GM12878 (cell line): ENCODE measurements at regions not wholly inside any gene's neighbourhood (a gene's known extent, or its start where the extent isn't known, plus 50 kb on each side); places are given as distances from the start of the nearest gene placed in this dataset.

Experiments
- ATAC-seq: fragments of 200-7000 bp; cut with Tn5 transposase; 3 replicates; pipeline ENCODE4 v1.9.1; 2020; ENCODE audit warnings: mild to moderate bottlenecking, moderate library complexity
- BruUV-seq: library from RNA; stranded (reverse); fragments of 400-500 nt; replicated peaks from 2 replicates; lab custom pipeline; 2021; lab: Mats Ljungman, UMichigan
- CTCF ChIA-PET: fragments of 300-600 bp; sonication (Branson Sonifier 250); formaldehyde crosslinking; extraction: SDS; loops from one replicate; lab custom pipeline; 2021; ENCODE audit warnings: inconsistent platforms; lab: Yijun Ruan, JAX
- POLR2A ChIA-PET: fragments of 350-600 bp; formaldehyde crosslinking; extraction: SDS; loops from one replicate; lab custom pipeline; 2021; ENCODE audit warnings: inconsistent platforms; lab: Charles Lee
- RAD21 ChIA-PET: fragments of 300-600 bp; sonication (Branson Sonifier 250); formaldehyde crosslinking; loops from one replicate; lab custom pipeline; 2023; ENCODE audit warnings: antibody characterized with exemption; ENCODE audit not compliant: unreplicated experiment; lab: Charles Lee
- SMC1A ChIA-PET: fragments of 300-600 bp; sonication (Branson Sonifier 250); formaldehyde crosslinking; loops from one replicate; lab custom pipeline; 2023; ENCODE audit not compliant: unreplicated experiment, uncharacterized antibody; lab: Charles Lee
- DNase-seq: peaks from one replicate; pipeline ENCODE4 v3.0.0-alpha.2; 2011; ENCODE audit warnings: low read depth, low spot score
- FAIRE-seq: peaks from 3 replicates; lab custom pipeline; 2011; peaks lifted over from hg19 to GRCh38; lab: Jason Lieb, UNC
- H2AFZ ChIP-seq: 2 replicates; pipeline ENCODE4 v1.6.0; 2011; ENCODE audit warnings: low read depth, low read length, control low read depth; ENCODE audit not compliant: control insufficient read depth
- H3K27ac ChIP-seq: 2 replicates; pipeline ENCODE4 v1.5.1; 2011; ENCODE audit warnings: control low read depth; ENCODE audit not compliant: control insufficient read depth, insufficient read depth
- H3K27me3 ChIP-seq, 2 experiments: replicated peaks in 1 of 2; 2 replicates each; pipeline versions ENCODE4 v1.6.0 to v1.6.1; 2011; ENCODE audit warnings: low read length in 1 of 2; ENCODE audit not compliant: control insufficient read depth in 2 of 2, insufficient read depth in 2 of 2
- H3K36me3 ChIP-seq, 2 experiments: 2 replicates each; pipeline ENCODE4 v1.5.1; 2011; ENCODE audit warnings: low read length in 1 of 2; ENCODE audit not compliant: control insufficient read depth in 2 of 2, insufficient read depth in 2 of 2
- H3K4me1 ChIP-seq: 2 replicates; pipeline ENCODE4 v1.6.1; 2011; ENCODE audit warnings: mild to moderate bottlenecking, low read length, moderate library complexity, mixed read lengths; ENCODE audit not compliant: control insufficient read depth, insufficient read depth
- H3K4me2 ChIP-seq: 2 replicates; pipeline ENCODE4 v1.6.0; 2011; ENCODE audit warnings: control low read depth; ENCODE audit not compliant: control insufficient read depth, insufficient read depth
- H3K4me3 ChIP-seq: fragments of 200-600 bp; sonication (generic); 2 replicates; pipeline ENCODE4 v1.5.1; 2016
- H3K79me2 ChIP-seq: 2 replicates; pipeline ENCODE4 v1.6.0; 2011; ENCODE audit warnings: low read length; ENCODE audit not compliant: control insufficient read depth, insufficient read depth
- H3K9ac ChIP-seq: 2 replicates; pipeline ENCODE4 v1.8.0; 2011; ENCODE audit warnings: low read length, control low read depth, mixed read lengths; ENCODE audit not compliant: control insufficient read depth, insufficient read depth
- H3K9me3 ChIP-seq: replicated peaks from 3 replicates; pipeline ENCODE4 v1.5.1; 2011; ENCODE audit warnings: mild to moderate bottlenecking, low read length; ENCODE audit not compliant: control insufficient read depth, insufficient read depth
- H4K20me1 ChIP-seq: 2 replicates; pipeline ENCODE4 v1.6.0; 2011; ENCODE audit not compliant: control insufficient read depth, insufficient read depth
- KDM1A ChIP-seq: fragments of 200-600 bp; sonication (generic); IDR thresholded peaks from 2 replicates; pipeline ENCODE4 v1.6.1; 2016; ENCODE audit warnings: borderline replicate concordance
- SP1 ChIP-seq: IDR thresholded peaks from one replicate; pipeline ENCODE4 v1.6.1; 2011; ENCODE audit warnings: low read depth, low read length
- WGBS: methylation state at CpG from one replicate; pipeline ENCODE4 v1.1.6; 2016; ENCODE audit warnings: low lambda C conversion rate; ENCODE audit not compliant: insufficient replicate concordance, insufficient coverage; ENCODE audit errors: missing lambda C conversion rate; 5-methylcytosine and 5-hydroxymethylcytosine counted together
- in situ Hi-C: fragments of 300-500 bp; cut with MboI; formaldehyde crosslinking; loops from 9 replicates; pipeline ENCODE4 v1.14.3; 2018; ENCODE audit warnings: mixed read lengths
- intact Hi-C: fragments of 100-400 bp; cut with micrococcal nuclease; formaldehyde crosslinking; loops from one replicate; pipeline ENCODE4 v1.14.2; 2022; ENCODE audit not compliant: unreplicated experiment
- TF ChIP-seq, protein P1 (sequence below): IDR thresholded peaks from 2 replicates; pipeline ENCODE4 v1.6.1; 2011; ENCODE audit warnings: borderline replicate concordance, low read depth, mild to moderate bottlenecking, moderate library complexity, low read length; ENCODE audit not compliant: insufficient read depth, poor library complexity, severe bottlenecking
- TF ChIP-seq, protein P2 (sequence below): IDR thresholded peaks from 2 replicates; pipeline ENCODE4 v1.6.1; 2011; ENCODE audit warnings: mild to moderate bottlenecking, low read depth, low read length, moderate library complexity; ENCODE audit not compliant: insufficient replicate concordance

DNA sequence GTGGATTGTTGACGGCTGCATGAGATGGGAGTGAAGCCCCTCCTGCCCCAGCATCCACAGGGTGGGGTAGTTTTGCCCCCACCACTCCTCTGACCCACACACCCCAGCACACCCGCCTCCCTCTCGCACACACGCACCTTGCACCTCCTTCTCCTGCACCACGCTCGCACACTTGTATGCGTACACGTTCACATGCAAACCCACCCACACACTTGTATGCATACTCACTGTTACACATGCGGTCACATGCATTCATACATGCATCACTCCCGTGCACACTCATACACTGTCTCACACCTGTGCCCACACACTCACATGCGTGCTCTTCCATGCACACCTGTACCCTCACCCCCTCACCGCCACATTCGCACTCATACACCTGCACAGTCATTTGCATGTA is 70.5 kb upstream of the CIBAR2 start:
- no peak overlapping the region for H3K4me3 ChIP-seq
- no peaks in the 10 kb centered on the region for H3K79me2 ChIP-seq
- no peak overlapping the region for H3K27ac ChIP-seq
- H3K9ac ChIP-seq: no peak overlapping the region
- ChIA-PET CTCF (no interaction called here), RAD21 (no interaction called here), SMC1A (no interaction called here), POLR2A (no interaction called here)
- WGBS: 81% methylated on average over 13 of the region's 13 CpGs
- H3K4me2 ChIP-seq: no peak overlapping the region
- DNase-seq (no peak), ATAC-seq (no peak), FAIRE-seq (no peak)
- intact Hi-C loops (no loop called here), in situ Hi-C loops (no loop called here)
- H3K4me1 ChIP-seq: no peaks in the 10 kb centered on the region
- H3K36me3 ChIP-seq: peaks cover 0 to 1% of the 10 kb centered on the region in 2 experiments; a peak in 1 of 4 replicates
- no peaks in the 10 kb centered on the region for H4K20me1 ChIP-seq
- TF ChIP-seq, protein P1, sequence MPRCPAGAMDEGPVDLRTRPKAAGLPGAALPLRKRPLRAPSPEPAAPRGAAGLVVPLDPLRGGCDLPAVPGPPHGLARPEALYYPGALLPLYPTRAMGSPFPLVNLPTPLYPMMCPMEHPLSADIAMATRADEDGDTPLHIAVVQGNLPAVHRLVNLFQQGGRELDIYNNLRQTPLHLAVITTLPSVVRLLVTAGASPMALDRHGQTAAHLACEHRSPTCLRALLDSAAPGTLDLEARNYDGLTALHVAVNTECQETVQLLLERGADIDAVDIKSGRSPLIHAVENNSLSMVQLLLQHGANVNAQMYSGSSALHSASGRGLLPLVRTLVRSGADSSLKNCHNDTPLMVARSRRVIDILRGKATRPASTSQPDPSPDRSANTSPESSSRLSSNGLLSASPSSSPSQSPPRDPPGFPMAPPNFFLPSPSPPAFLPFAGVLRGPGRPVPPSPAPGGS: peak; percentile 52
- TF ChIP-seq, protein P2, sequence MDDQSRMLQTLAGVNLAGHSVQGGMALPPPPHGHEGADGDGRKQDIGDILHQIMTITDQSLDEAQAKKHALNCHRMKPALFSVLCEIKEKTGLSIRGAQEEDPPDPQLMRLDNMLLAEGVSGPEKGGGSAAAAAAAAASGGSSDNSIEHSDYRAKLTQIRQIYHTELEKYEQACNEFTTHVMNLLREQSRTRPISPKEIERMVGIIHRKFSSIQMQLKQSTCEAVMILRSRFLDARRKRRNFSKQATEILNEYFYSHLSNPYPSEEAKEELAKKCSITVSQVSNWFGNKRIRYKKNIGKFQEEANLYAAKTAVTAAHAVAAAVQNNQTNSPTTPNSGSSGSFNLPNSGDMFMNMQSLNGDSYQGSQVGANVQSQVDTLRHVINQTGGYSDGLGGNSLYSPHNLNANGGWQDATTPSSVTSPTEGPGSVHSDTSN: peak; percentile 21
- no peak for TF ChIP-seq KDM1A
- H3K27me3 ChIP-seq: no peaks in the 10 kb centered on the region
- peaks cover 5% of the 10 kb centered on the region; the same call in 1 of the 3 replicates for H3K9me3 ChIP-seq
- no TSS peak for BruUV-seq
- no peak overlapping the region for H2AFZ ChIP-seq

DNA sequence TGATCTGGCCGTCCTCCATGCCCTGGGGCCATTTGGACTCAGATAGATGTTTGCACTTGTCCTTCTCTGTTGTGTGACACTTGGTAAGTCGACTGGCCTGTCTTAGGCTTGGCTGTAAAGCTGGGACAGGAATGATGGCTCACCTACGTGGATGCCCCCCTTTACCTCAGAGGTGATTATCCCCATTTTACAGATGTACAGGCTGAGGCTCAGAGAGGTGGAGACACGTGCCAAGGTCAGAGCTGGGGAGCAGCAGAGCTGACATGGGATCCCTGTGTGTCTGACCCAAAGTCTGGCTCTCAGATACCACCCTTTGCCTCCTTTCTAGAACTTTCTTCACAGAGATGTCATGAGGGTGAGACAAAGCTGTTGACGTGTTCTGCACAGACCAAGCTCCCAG is 71.3 kb upstream of the CIBAR2 start:
- no TSS peak for BruUV-seq
- TF ChIP-seq SP1: no peak
- intact Hi-C loops (no loop called here), in situ Hi-C loops (no loop called here)
- Histone ChIP-seq H3K9ac (no peak overlapping the region), H3K4me2 (no peak overlapping the region), H3K4me3 (no peak overlapping the region), H3K36me3 (peaks cover 0 to 1% of the 10 kb centered on the region in 2 experiments; a peak in 1 of 4 replicates), H2AFZ (no peak overlapping the region), H3K9me3 (peaks cover 5% of the 10 kb centered on the region; the same call in 1 of the 3 replicates), H3K4me1 (no peaks in the 10 kb centered on the region), H3K27ac (no peak overlapping the region), H3K79me2 (no peaks in the 10 kb centered on the region), H3K27me3 (no peaks in the 10 kb centered on the region), H4K20me1 (no peaks in the 10 kb centered on the region)
- 18% methylated on average over 5 of the region's 5 CpGs for WGBS
- RAD21 ChIA-PET: no interaction called here
- POLR2A ChIA-PET: no interaction called here
- SMC1A ChIA-PET: interaction anchor here (1.5 kb wide), 1 partner anchor 9 kb away, joined by 4 read pairs; no protein-coding TSS in a partner anchor
- ATAC-seq (no peak), FAIRE-seq (no peak), DNase-seq (no peak)
- CTCF ChIA-PET: no interaction called here
